ENCODE measurements at regions not wholly inside any gene's neighbourhood (a gene's known extent, or its start where the extent isn't known, plus 50 kb on each side); places are given as distances from the start of the nearest gene placed in this dataset.

DNA sequence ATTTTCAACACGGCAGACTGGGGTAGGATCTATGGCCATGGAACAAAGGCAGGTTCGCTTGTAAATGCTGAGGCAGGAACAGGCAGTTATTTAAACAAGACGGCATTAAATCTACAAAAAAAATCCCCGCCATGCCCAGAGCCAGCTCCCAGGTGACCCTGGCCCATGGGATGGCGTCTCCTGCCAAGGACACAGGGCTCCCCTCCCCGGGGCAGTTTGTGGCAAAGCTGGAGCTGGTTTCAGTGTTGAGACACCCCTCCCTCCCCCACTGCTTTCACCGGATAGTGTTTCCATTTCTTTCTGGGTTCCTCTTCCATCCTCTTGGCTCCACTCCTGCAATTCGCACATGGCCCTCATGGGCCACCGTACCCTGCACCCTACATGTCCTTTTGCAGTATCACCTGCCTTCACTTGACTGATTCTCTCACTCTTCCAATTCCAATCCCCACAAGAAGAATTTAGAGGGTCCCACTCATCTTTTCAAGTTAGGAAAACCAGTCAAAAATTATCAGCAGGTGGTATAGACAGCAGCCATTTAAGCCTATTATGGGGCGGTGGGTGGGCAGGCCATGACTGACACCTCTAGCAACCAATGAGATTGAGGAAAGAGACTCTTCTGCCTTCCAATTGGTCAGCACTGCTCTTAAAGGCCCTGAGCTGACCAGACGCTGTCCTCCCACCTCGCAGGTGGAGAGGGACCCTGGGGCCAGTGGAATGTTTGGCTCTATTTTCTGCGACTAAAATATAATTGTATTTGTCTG is 52.0 kb downstream of the OLIG1 start:
- no peaks in the 10 kb centered on the region for H3K9me3 ChIP-seq (replicated peaks)
- H3K4me3 ChIP-seq = no peak overlapping the region
- peaks cover 65% of the 10 kb centered on the region for H3K27me3 ChIP-seq (replicated peaks)
- no peak for DNase-seq (ENCODE audit: low read depth in 1 of 2, low spot score in 2 of 2)
- H3K4me1 ChIP-seq (replicated peaks) = no peaks in the 10 kb centered on the region
- no peaks in the 10 kb centered on the region for H3K36me3 ChIP-seq
- no peak overlapping the region for H3K27ac ChIP-seq

DNA sequence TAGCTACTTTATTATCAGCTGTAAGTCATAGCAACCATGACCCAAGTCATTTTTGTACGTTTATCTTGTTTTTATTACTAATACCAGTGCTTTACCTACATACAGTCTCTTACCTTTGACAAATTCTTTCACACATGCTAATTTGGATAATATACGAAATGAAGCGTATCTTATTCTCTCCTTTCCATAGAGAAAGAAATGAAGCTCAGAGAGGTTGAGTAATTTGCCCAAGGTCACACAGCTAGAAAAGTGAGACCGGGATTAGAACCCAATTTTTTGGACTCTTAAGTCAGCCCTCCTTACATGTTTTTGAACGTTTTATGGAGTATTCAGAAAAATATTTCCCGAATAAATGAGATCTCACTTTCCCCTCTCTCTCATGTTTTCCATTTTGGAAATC is 52.6 kb downstream of the OLIG1 start:
- H3K4me1 ChIP-seq (replicated peaks) = no peaks in the 10 kb centered on the region
- H3K27me3 ChIP-seq (replicated peaks) = peaks cover 67% of the 10 kb centered on the region
- DNase-seq (ENCODE audit: low read depth in 1 of 2, low spot score in 2 of 2) = no peak
- H3K9me3 ChIP-seq (replicated peaks) = no peaks in the 10 kb centered on the region
- H3K27ac ChIP-seq = no peak overlapping the region
- H3K4me3 ChIP-seq = no peak overlapping the region
- H3K36me3 ChIP-seq = no peaks in the 10 kb centered on the region

- Histone ChIP-seq H3K27me3 (replicated peaks) (peaks cover 70% of the 10 kb centered on the region), H3K36me3 (no peaks in the 10 kb centered on the region), H3K9me3 (replicated peaks) (no peaks in the 10 kb centered on the region; the same call in 1 of the 2 replicates), H3K4me3 (no peak overlapping the region), H3K4me1 (replicated peaks) (no peaks in the 10 kb centered on the region), H3K27ac (no peak overlapping the region)
- no peak for DNase-seq (ENCODE audit: low read depth in 1 of 2, low spot score in 2 of 2)
Observed at GRCh38 chr21:33123374-33124123, 53.6 kb downstream of the OLIG1 start.

DNA sequence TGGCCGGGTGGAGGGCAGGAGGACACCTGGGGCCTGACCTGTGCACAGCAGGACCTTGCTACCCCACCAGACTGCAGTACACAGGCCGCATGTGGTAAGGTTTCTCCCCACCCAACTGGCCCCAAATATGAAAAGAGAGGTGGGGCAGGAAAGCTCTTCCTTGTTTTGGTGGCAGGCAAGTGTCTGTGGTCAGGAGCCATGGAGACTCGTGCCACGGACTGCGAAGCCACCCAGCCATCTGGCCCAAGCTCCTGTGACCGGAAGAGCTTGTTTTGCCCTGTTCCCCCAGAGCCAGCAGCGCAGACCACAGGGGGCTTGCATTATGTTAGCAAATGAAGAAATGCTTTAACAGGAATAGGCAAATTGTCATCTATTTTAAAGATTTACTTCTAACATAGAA is 54.9 kb downstream of the OLIG1 start:
- DNase-seq (ENCODE audit: low read depth in 1 of 2, low spot score in 2 of 2) = no peak
- H3K27ac ChIP-seq = no peak overlapping the region
- no peaks in the 10 kb centered on the region for H3K36me3 ChIP-seq
- H3K4me3 ChIP-seq = no peak overlapping the region
- no peaks in the 10 kb centered on the region; the same call in 1 of the 2 replicates for H3K9me3 ChIP-seq (replicated peaks)
- no peaks in the 10 kb centered on the region for H3K4me1 ChIP-seq (replicated peaks)
- peaks cover 70% of the 10 kb centered on the region for H3K27me3 ChIP-seq (replicated peaks)

DNA sequence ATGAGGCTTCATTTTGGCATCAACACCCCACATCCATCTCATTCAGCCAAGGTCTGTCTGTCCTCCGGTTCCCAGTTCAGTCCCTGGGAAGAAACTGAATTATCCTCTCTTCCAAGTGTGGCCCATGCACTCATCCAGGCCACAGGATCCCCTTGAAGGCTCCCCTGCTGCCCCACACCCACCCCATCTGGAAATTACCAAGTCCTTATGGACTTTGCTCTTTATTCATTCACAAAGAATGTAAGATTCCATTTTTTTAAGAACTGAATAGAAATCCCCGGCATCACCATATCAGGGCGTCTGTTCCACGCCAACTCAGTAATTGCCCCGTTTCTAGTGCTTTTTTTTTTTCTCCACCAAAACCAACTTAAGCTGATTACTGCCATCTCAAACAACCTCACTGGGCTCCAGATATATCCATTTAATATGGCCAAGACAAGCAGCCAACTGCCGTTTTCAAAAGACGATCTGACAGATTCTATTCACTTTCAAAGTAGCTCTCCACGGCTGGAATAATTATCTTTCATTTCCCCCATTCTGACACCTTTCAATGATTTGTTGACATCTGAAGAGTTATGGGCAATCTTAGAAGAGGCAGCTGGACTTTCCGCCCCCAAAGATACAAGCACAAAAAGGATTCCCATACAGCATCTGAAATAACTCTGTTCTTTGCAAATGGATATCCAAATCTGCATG is 55.9 kb downstream of the OLIG1 start:
- no peak overlapping the region for H3K4me3 ChIP-seq
- no peak overlapping the region for H3K27ac ChIP-seq
- no peak for DNase-seq (ENCODE audit: low read depth in 1 of 2, low spot score in 2 of 2)
- no peaks in the 10 kb centered on the region for H3K4me1 ChIP-seq (replicated peaks)
- no peaks in the 10 kb centered on the region for H3K36me3 ChIP-seq
- no peaks in the 10 kb centered on the region; the same call in 1 of the 2 replicates for H3K9me3 ChIP-seq (replicated peaks)
- H3K27me3 ChIP-seq (replicated peaks) = peaks cover 74% of the 10 kb centered on the region

DNA sequence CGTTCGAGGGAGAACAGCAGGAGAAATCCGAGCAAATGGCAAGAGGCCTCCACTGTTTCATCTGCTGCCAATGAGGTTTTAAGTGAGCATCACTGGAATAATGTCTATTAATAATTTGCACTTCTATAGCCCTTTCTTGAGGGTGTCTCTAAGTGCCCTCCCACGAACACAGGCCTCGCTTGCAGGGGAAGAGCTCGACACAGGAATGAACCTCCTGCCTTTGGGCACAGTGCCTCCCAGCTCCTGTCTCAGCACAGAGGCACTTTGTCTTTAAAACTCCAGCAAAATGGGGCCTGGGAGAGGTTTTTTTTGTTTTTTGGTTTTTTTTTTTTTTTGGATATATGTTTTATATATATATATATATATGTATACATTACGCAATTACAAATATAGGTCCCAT is 56.6 kb downstream of the OLIG1 start:
- peaks cover 76% of the 10 kb centered on the region for H3K27me3 ChIP-seq (replicated peaks)
- no peaks in the 10 kb centered on the region; the same call in 1 of the 2 replicates for H3K9me3 ChIP-seq (replicated peaks)
- no peaks in the 10 kb centered on the region for H3K36me3 ChIP-seq
- DNase-seq (ENCODE audit: low read depth in 1 of 2, low spot score in 2 of 2) = no peak
- H3K4me1 ChIP-seq (replicated peaks) = no peaks in the 10 kb centered on the region
- no peak overlapping the region for H3K27ac ChIP-seq
- H3K4me3 ChIP-seq = no peak overlapping the region

DNA sequence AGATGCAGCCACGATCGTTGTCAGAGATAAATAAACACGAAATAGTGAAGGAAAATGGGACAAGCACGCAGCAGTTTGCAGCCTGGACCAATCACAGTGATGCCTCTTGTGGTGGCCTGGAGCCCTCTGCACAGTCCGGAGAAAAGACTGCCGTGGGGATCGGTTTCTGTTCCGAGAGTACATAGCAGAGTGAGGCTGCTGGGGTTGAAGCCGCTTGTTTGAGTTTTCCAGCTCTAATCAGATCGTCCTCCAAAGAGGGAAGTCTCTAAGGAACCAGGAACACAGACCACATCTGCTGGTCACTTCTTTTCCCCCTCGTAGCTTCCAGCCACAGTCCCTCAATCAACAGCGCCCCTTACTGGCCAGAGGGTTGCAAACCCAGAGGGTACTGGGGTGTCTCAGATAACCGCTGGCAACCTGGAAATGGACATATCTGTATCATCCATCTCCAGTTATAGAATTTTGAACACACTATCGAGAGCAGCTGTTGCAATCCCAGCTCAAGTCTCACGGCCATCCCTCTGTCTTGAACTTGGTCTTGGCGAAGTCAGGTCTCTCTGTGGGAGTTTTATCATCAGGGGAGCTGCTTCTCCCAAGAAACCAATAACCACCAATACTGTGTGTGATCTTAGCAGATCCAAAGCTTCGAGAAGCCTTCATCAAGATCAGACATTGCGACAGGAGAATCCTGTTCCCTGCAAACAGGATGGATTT is 57.4 kb downstream of the OLIG1 start:
- no peaks in the 10 kb centered on the region for H3K36me3 ChIP-seq
- H3K27ac ChIP-seq = no peak overlapping the region
- peaks cover 77% of the 10 kb centered on the region for H3K27me3 ChIP-seq (replicated peaks)
- H3K4me1 ChIP-seq (replicated peaks) = no peaks in the 10 kb centered on the region
- peak; percentile 41 to 56 for DNase-seq (ENCODE audit: low read depth in 1 of 2, low spot score in 2 of 2)
- H3K4me3 ChIP-seq = no peak overlapping the region
- no peaks in the 10 kb centered on the region; the same call in 1 of the 2 replicates for H3K9me3 ChIP-seq (replicated peaks)

GRCh38 chr21:33127868-33128242 is 57.9 kb downstream of the OLIG1 start:
- no peaks in the 10 kb centered on the region for H3K36me3 ChIP-seq
- H3K27ac ChIP-seq = no peak overlapping the region
- peaks cover 72% of the 10 kb centered on the region for H3K27me3 ChIP-seq (replicated peaks)
- no peaks in the 10 kb centered on the region; the same call in 1 of the 2 replicates for H3K9me3 ChIP-seq (replicated peaks)
- no peak for DNase-seq (ENCODE audit: low read depth in 1 of 2, low spot score in 2 of 2)
- no peak overlapping the region for H3K4me3 ChIP-seq
- H3K4me1 ChIP-seq (replicated peaks) = no peaks in the 10 kb centered on the region

DNA sequence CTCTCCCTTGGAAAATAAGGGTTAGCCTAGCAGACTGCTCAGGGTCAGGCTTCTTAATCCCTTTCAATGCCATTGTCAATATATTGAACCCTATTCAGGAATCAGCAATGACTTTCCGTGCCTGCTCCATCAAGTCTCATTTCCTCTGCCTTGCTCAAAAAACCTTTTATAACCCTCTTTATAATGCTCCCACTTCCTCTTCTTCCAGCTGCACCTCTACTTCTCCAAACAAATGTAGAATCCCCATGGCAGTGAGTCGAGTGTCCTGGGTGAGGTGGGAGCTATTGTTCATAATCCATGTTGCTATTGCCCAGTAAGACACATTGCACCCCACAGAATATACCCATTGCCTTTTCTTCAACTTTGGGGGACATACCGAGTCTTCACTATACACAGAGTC is 58.6 kb downstream of the OLIG1 start:
- Histone ChIP-seq H3K9me3 (replicated peaks) (no peaks in the 10 kb centered on the region; the same call in 1 of the 2 replicates), H3K27ac (no peak overlapping the region), H3K4me1 (replicated peaks) (no peaks in the 10 kb centered on the region), H3K27me3 (replicated peaks) (peaks cover 66% of the 10 kb centered on the region), H3K4me3 (no peak overlapping the region), H3K36me3 (no peaks in the 10 kb centered on the region)
- DNase-seq (ENCODE audit: low read depth in 1 of 2, low spot score in 2 of 2) = no peak

DNA sequence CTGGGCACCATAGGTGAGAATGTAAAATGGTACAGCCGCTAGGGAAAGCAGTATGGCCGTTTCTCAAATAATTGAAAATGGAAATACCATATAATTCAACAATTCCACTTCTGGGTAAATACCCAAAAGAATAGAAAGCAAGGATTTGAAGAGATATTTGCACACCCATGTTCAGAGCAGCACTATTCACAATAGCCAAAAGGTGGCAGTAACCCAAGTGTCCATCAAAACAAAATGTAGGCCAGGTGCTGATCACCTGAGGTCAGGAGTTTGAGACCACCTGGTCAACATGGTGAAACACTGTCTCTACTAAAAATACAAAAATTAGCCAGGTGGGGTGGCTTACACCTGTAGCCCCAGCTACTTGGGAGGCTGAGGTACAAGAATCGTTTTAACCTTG is 62.1 kb downstream of the OLIG1 start:
- Histone ChIP-seq H3K4me3 (no peak overlapping the region), H3K27ac (no peak overlapping the region), H3K4me1 (replicated peaks) (no peaks in the 10 kb centered on the region), H3K27me3 (replicated peaks) (peaks cover 67% of the 10 kb centered on the region), H3K9me3 (replicated peaks) (no peaks in the 10 kb centered on the region; the same call in 1 of the 2 replicates), H3K36me3 (no peaks in the 10 kb centered on the region)
- no peak for DNase-seq (ENCODE audit: low read depth in 1 of 2, low spot score in 2 of 2)

- H3K27me3 ChIP-seq (replicated peaks) = peaks cover 56% of the 10 kb centered on the region
- no peaks in the 10 kb centered on the region for H3K36me3 ChIP-seq
- no peaks in the 10 kb centered on the region; the same call in 1 of the 2 replicates for H3K9me3 ChIP-seq (replicated peaks)
- no peak for DNase-seq (ENCODE audit: low read depth in 1 of 2, low spot score in 2 of 2)
- H3K4me3 ChIP-seq = no peak overlapping the region
- H3K27ac ChIP-seq = no peak overlapping the region
- no peaks in the 10 kb centered on the region for H3K4me1 ChIP-seq (replicated peaks)
Observed at GRCh38 chr21:33133892-33134291, 64.0 kb downstream of the OLIG1 start.

DNA sequence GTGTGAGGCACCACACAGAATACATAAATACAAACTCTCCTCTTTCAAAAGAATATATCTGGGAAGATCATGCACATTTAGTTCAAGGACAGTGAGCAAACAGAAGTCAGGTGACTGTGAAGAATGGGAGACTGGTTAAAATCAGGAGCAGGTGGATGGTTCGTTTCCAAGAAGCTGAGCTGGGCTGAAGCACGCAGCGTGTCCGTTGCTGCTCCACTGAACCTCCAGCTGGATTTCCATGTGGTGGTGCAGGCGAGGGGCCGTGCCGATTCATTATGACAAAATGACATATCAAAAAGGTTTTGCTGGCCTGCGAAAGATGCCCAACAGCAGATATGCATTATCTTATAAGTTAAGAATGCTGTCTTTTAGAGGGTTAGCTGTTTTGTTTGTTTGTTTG is 66.0 kb downstream of the OLIG1 start:
- DNase-seq (ENCODE audit: low read depth in 1 of 2, low spot score in 2 of 2) = no peak
- peaks cover 40% of the 10 kb centered on the region for H3K27me3 ChIP-seq (replicated peaks)

DNA sequence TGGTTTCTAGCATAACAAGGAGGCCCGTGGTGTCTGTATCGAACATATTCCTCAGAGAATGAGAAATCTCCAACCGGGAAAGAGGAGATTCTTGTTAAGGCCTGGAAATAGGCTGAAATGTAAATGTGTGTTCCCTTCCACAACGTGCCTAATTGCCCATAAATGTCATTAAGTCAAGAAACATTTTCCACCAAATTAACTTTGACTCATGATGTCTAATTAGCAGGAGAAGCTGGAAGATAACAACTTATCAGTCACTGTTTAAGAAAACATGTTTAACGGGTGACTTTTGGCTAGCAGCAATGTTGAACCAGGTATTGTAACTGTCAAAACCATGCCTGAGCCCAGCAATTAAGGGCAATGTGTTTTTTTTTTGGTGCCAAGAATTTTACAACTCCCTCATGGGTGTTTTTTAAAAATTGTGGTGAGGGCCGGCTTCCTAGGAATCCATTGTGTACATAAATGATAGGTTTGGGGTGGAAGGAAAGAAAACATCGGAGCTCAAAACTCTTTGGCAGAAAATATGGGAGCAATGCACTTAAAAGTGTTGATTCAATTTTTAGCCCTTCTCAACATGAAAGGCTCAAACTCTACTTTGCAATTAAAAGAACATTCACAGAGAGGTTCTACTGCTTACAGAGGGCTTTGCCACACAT is 67.0 kb downstream of the OLIG1 start:
- Histone ChIP-seq H3K4me3 (no peak overlapping the region), H3K27me3 (replicated peaks) (peaks cover 34% of the 10 kb centered on the region), H3K4me1 (replicated peaks) (no peaks in the 10 kb centered on the region), H3K27ac (no peak overlapping the region), H3K36me3 (no peaks in the 10 kb centered on the region), H3K9me3 (replicated peaks) (no peaks in the 10 kb centered on the region)
- no peak for DNase-seq (ENCODE audit: low read depth in 1 of 2, low spot score in 2 of 2)

More for the DNA sequence above, 66.0 kb downstream of the OLIG1 start:
- Histone ChIP-seq H3K4me1 (replicated peaks) (no peaks in the 10 kb centered on the region), H3K36me3 (no peaks in the 10 kb centered on the region), H3K27ac (no peak overlapping the region), H3K9me3 (replicated peaks) (no peaks in the 10 kb centered on the region), H3K4me3 (no peak overlapping the region)
